ENCODE measurements at regions not wholly inside any gene's neighbourhood (a gene's known extent, or its start where the extent isn't known, plus 50 kb on each side); places are given as distances from the start of the nearest gene placed in this dataset.
A peak's percentile ranks its signal among the peaks of the same experiment; 100 is the strongest.

- intact Hi-C loops (cut with DNase I) = no loop called here
- no peak overlapping the region for H3K4me3 ChIP-seq (replicated peaks in 1 of 3)
- H3K4me1 ChIP-seq = peaks cover 4 to 12% of the 10 kb centered on the region in 2 donors
- DNase-seq = peak; percentile 54 to 64
- no peak overlapping the region for H3K27ac ChIP-seq
- TF ChIP-seq POLR2A (IDR thresholded peaks at IDR 0.05) = no peak
- TF ChIP-seq, protein P1, sequence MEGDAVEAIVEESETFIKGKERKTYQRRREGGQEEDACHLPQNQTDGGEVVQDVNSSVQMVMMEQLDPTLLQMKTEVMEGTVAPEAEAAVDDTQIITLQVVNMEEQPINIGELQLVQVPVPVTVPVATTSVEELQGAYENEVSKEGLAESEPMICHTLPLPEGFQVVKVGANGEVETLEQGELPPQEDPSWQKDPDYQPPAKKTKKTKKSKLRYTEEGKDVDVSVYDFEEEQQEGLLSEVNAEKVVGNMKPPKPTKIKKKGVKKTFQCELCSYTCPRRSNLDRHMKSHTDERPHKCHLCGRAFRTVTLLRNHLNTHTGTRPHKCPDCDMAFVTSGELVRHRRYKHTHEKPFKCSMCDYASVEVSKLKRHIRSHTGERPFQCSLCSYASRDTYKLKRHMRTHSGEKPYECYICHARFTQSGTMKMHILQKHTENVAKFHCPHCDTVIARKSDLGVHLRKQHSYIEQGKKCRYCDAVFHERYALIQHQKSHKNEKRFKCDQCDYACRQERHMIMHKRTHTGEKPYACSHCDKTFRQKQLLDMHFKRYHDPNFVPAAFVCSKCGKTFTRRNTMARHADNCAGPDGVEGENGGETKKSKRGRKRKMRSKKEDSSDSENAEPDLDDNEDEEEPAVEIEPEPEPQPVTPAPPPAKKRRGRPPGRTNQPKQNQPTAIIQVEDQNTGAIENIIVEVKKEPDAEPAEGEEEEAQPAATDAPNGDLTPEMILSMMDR (IDR thresholded peaks at IDR 0.05) = no peak
- no peaks in the 10 kb centered on the region for H3K9me3 ChIP-seq
- WGBS, 2 donors = 28 to 39% methylated on average over 2 of the region's 2 CpGs
- H3K27me3 ChIP-seq = no peaks in the 10 kb centered on the region
- H3K36me3 ChIP-seq = no peaks in the 10 kb centered on the region
Measured at GRCh38 chr13:85241060-85241459, 558.2 kb downstream of the SLITRK6 start.

GRCh38 chr13:85236413-85236812 lies 562.8 kb downstream of the SLITRK6 start:
- no peak for DNase-seq
- TF ChIP-seq, protein P1 (IDR thresholded peaks at IDR 0.05) = no peak
- TF ChIP-seq POLR2A (IDR thresholded peaks at IDR 0.05) = no peak
- H3K27ac ChIP-seq = no peak overlapping the region
- H3K27me3 ChIP-seq = no peaks in the 10 kb centered on the region
- peaks cover 3% of the 10 kb centered on the region in 2 donors for H3K4me1 ChIP-seq
- H3K36me3 ChIP-seq = no peaks in the 10 kb centered on the region
- no peak overlapping the region for H3K4me3 ChIP-seq (replicated peaks in 1 of 3)
- WGBS, 2 donors = 92 to 95% methylated on average over 1 of the region's 1 CpG
- intact Hi-C loops (cut with DNase I) = no loop called here
- no peaks in the 10 kb centered on the region for H3K9me3 ChIP-seq

- Histone ChIP-seq H3K36me3 (no peaks in the 10 kb centered on the region), H3K9me3 (no peaks in the 10 kb centered on the region), H3K27me3 (no peaks in the 10 kb centered on the region), H3K27ac (no peak overlapping the region), H3K4me1 (no peaks in the 10 kb centered on the region), H3K4me3 (replicated peaks in 1 of 3) (no peak overlapping the region)
- DNase-seq = no peak
- TF ChIP-seq POLR2A (IDR thresholded peaks at IDR 0.05) = no peak
- TF ChIP-seq, protein P1 (IDR thresholded peaks at IDR 0.05) = no peak
- 82 to 86% methylated on average over 4 of the region's 4 CpGs for WGBS, 2 donors
- intact Hi-C loops (cut with DNase I) = no loop called here
Measured at GRCh38 chr13:85230691-85231093, 568.5 kb downstream of the SLITRK6 start.

- H3K4me1 ChIP-seq = no peaks in the 10 kb centered on the region
- H3K27me3 ChIP-seq = no peaks in the 10 kb centered on the region
- no peak overlapping the region for H3K27ac ChIP-seq
- H3K4me3 ChIP-seq (replicated peaks in 1 of 3) = no peak overlapping the region
- 92 to 95% methylated on average over 2 of the region's 2 CpGs for WGBS, 2 donors
- no peaks in the 10 kb centered on the region for H3K9me3 ChIP-seq
- intact Hi-C loops (cut with DNase I) = no loop called here
- no peak for DNase-seq
- TF ChIP-seq, protein P1 (IDR thresholded peaks at IDR 0.05) = no peak
- TF ChIP-seq POLR2A (IDR thresholded peaks at IDR 0.05) = no peak
- no peaks in the 10 kb centered on the region for H3K36me3 ChIP-seq
Measured at GRCh38 chr13:85228692-85229091, 570.5 kb downstream of the SLITRK6 start.

- H3K27me3 ChIP-seq = no peaks in the 10 kb centered on the region
- intact Hi-C loops (cut with DNase I) = no loop called here
- no peaks in the 10 kb centered on the region for H3K9me3 ChIP-seq
- TF ChIP-seq, protein P1 (IDR thresholded peaks at IDR 0.05) = no peak
- no peak for TF ChIP-seq POLR2A (IDR thresholded peaks at IDR 0.05)
- H3K4me3 ChIP-seq (replicated peaks in 1 of 3) = no peak overlapping the region
- no peak for DNase-seq
- WGBS, 2 donors = 82 to 83% methylated on average over 4 of the region's 4 CpGs
- no peaks in the 10 kb centered on the region for H3K36me3 ChIP-seq
- H3K4me1 ChIP-seq = no peaks in the 10 kb centered on the region
- no peak overlapping the region for H3K27ac ChIP-seq
Measured at GRCh38 chr13:85223883-85224656, 575.1 kb downstream of the SLITRK6 start.
